Ecto neural progenitor cell (in vitro differentiated cells): ENCODE measurements at regions not wholly inside any gene's neighbourhood (a gene's known extent, or its start where the extent isn't known, plus 50 kb on each side); places are given as distances from the start of the nearest gene placed in this dataset.

Source experiments
- DNase-seq: peaks from one replicate; pipeline ENCODE4 v3.0.0-alpha.2; 2018; ENCODE audit warnings: low spot score

DNA sequence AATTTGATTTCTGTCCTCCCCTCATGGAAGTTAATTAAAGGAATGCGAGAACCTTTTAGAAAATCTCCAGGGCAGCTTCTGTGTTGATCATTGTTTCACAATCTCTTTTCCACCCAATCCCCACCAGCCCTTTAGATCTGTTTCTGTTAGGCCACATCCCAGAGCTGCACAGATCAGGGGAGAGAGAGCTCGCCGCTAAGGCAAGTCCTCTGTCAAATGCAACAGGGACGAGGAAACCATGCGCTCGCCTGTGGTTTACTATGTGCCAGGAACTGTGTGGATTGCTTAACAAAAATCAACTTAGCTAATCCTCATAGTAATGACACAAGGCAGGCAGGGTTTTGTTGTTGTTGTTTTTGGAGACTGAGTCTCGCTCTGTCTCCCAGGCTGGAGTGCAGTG is 115.4 kb downstream of the SALL1 start:
- DNase-seq: no peak

DNA sequence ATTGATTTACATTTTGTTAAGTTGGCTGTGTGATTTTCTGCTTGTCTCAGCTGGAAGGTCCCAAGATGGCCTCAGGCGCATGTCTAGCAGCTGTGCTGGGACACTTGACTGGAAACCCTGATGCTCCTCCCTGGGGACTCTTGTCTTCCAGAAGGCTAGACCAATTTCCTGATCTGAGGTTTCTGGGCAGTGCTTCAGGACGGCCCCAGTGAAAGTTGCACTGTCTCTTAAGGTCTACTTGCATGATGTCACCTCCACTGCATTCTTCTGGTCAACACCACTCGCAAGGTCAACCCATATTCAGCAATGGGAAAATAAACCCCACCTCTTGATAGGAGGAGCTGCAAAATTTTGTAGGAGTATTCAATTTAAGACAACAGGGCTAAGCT is 116.0 kb downstream of the SALL1 start:
- no peak for DNase-seq

DNA sequence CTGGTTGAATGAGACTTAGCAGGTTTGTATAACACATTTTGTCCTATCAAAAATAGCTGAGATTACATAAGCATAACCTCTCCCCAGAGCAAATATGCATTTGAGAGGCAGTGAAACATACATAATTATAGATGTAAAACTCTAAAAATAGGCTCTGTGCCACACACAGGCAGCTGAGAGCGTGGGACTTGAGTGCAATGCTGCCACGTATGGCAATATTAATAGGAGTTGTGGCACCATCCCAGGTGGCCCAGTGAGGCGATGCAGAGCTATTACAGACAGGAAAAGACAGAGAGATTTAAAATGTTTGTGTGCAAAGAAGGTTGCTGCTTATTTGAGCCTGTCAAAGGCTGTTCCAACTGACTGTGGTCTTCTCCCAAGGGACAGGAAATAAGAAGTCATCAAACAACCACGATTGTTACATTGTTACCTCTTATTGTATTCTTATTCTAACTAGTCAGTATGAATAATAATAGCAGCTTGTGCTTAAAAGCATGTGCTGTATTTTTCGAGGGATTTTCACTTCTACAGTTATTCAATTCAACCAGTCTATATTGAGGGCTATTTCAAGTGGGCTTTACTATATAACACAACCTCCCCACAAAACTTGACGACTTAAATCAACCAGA is 116.5 kb downstream of the SALL1 start:
- DNase-seq: no peak

DNA sequence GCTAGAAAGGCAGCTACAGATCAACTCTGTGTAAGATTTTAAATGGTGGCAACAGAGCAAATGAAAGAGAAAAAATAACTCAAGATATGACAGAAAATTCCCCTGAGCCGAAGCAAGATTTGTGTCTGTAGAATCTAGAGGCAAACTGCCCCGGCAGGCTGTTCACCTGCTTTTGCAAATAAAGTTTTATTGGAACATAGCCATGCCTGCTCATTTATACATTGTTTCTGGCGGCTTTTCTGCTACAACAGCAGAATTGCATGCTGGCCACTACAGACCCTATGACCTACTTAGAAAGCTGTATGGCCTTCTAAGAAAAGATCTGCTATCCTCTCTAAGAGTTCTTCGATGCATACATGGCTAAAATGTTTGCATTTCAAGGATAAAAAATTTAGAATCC is 119.5 kb downstream of the SALL1 start:
- DNase-seq: no peak

DNA sequence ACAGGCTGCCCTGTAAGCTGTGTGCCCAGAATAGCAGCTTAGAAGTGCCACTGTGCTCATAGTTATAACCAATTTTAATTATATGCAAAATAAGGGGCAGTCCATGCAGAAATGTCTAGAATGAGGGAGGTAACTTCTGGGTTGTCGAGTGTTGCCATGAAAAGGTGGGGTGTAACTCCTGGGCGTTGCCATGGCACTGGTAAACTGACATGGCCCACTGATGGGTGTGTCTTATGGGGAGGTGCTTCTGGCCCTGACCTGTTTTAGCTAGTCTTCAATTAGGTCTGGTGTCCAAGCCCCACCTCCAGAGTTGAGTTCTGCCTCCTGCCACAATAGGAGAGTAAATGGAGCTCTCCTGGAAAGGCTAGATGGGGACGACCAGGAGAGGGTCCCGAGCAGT is 120.6 kb downstream of the SALL1 start:
- DNase-seq: no peak

DNA sequence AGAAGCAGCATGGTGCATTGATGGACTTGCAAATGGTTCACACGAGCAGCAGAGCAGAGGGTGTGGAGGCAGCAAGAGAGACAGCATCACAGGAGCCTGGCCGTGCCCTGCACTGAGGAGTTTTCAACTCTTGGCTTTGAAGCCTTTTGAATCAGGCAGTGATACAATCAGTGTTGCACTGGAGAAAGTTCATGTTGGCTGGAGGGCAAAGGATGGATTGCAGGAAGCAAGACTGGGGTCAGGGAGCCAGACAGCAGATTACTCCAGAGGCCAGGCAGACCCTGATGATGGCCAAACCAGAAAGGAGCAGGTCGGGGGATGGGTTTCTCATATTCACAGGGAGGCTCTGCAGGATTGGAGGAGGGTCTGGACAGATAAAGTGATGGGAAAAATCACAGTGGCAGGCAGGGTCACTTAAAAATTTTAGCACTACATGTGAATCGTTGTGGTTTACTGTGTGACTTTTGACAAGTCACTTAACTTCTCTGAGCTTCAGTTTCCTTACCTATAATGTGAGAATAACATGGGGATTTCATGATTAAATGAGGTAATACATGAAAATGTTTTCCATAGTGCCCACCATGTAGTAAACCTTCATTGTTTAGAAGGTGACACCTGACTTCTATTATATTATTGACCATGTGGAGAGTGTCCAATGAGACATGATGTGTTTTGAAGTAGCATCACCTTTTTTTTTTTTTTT is 125.3 kb downstream of the SALL1 start:
- no peak for DNase-seq

GRCh38 chr16:51024703-51025102 is 126.4 kb downstream of the SALL1 start:
- no peak for DNase-seq

GRCh38 chr16:51022955-51023354 is 128.1 kb downstream of the SALL1 start:
- DNase-seq: no peak

- DNase-seq: no peak
Observed at GRCh38 chr16:51019617-51020016, 131.5 kb downstream of the SALL1 start.

DNA sequence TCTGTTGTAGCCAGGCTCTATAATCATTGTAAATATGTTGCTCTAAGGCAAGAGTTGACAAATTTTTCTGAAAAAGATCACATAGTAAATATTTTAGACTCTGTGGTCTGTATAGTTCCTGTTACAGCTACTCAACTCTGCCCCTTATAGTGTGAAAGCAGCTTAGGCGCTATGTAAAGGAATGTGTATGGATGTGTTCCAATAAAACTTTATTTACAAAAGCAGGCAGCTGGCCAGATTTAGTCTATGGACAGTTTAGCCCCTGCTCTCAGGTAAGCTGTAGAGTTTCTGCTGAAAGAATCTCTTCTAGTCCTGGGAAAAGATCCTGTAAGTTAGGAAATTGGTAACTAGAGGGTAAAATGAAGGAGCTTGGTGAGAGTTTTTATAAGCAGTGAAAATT is 133.1 kb downstream of the SALL1 start:
- no peak for DNase-seq

GRCh38 chr16:51012396-51012795 is 138.7 kb downstream of the SALL1 start:
- no peak for DNase-seq

- no peak for DNase-seq
Observed at GRCh38 chr16:51010817-51011216, 140.3 kb downstream of the SALL1 start.

DNA sequence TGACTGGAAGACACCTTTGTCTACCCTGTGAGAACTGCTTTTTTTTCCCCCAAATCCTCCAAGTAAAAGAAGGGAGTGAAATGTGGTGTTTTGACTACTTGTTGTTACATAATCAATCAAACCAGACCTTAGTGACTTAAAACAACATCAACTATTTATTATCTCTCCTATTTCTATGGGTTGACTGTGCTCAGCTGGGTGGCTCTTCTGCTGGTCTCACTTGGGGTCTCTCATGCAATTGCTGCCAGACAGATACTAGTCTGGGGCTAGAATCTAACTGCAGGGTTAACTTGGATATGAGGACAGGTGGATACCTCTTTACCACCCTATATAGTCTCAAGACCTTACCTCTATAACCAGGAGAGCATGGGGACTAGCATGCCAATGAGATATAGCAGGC is 141.3 kb downstream of the SALL1 start:
- DNase-seq: no peak

GRCh38 chr16:51009359-51009758 is 141.7 kb downstream of the SALL1 start:
- DNase-seq: no peak

DNA sequence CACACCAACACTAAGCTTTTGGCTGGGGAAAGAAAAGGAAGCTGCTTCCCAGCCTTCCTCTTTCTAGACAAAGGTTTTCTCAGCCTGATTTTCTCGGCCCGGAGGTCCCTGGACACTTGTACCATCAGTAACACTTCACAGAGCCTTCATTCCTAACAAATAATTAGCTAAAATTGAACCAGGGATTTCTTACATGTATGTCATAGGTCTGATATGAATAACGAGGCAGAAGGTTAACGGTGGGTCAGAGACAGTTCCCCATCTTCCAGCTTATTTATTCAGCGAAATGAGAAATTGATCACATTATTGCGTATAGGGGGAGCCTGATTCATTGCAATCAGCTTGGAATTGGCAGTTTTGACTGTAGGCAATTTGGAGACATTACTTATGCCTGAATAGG is 142.5 kb downstream of the SALL1 start:
- no peak for DNase-seq

DNA sequence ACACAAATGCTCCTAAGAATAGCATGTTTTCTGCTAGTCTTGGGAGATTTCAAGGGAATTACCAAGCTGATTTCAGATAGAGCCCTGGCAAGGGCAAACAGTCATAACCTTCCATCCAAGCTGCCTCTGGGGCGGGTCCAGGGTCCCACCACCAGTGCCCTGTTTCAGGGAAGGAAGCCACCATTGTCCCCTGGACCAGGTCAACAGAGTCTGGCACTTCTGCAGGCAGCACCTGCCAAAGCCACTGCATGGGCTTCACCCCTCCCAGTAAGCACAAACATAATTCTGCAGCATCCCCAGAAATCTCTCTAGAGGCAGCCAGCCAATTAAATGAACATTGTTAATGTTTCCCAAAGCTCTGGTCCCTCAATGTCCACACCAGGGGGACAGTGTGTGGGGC is 143.0 kb downstream of the SALL1 start:
- no peak for DNase-seq

DNA sequence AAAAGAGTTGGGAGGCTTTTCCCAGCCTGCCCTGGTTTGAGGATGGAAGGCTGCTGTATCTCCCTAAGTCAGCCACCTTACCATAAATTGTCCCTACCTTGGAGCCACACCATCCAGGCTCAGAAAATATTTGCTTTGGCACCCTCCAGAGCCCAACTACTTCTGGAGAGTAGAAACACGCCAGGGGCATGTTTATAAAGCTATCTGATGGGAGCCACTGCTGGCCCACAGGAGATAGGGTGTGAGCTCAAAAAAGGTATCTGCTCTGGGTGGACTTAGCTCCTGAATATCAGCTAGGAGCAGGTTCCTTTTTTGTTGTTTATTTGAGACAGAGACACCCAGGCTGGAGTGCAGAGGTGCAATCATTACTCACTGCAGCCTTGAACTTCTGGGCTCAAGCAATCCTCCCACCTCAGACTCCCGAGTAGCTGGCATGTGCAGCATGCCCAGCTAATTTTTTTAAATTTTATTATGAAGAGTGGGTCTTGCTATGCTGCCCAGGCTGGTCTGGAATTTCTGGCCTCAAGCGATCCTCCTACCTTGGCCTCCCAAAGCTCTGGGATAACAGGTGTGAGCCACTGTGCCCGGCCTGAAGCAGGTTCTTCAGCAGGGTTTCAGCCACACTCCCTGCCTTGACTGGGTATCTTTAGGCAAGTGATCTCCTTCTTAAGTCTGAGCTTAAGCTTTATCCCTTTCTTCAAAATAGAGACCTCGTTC is 147.1 kb downstream of the SALL1 start:
- no peak for DNase-seq

GRCh38 chr16:51002881-51003490 is 148.1 kb downstream of the SALL1 start:
- DNase-seq: no peak

GRCh38 chr16:50999181-50999580 is 151.9 kb downstream of the SALL1 start:
- DNase-seq: no peak

DNA sequence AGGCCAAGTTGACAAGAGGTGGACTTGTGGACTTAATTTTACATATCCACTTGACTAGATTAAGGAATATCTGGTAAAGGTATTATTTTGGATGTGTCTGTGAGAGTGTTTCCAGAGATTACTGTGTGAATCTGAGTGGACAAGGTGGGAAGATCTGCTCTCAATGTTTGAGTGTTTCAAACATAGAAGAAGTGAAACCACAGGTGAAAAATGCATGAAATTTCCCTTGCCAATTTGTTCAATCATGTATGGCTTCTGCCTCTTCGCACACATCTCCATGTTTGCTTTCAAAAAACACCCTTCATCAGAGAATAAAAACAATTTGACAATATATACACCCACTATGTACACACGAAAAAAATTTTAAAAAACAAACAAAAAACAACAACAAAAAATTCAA is 152.7 kb downstream of the SALL1 start:
- DNase-seq: no peak

DNA sequence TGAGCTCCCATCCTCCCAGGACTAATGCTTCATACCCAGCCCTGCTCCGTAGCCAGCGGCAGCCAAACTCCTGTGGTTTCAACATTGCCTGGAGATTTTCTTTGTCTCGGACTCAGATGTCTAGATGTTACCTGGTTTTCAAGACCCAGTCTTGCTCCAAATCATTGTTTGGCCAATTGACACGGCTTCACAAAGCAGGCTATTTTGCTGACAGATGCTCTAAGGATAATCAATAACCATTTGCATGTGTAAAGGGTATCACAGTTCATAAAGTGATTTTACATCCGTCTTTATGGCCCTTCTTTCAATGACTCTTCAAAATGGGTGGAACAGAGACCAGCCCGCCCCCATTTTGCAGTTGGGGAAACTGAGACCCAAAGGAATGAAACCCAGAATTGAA is 153.4 kb downstream of the SALL1 start:
- DNase-seq: no peak

GRCh38 chr16:50996830-50997186 is 154.3 kb downstream of the SALL1 start:
- no peak for DNase-seq

DNA sequence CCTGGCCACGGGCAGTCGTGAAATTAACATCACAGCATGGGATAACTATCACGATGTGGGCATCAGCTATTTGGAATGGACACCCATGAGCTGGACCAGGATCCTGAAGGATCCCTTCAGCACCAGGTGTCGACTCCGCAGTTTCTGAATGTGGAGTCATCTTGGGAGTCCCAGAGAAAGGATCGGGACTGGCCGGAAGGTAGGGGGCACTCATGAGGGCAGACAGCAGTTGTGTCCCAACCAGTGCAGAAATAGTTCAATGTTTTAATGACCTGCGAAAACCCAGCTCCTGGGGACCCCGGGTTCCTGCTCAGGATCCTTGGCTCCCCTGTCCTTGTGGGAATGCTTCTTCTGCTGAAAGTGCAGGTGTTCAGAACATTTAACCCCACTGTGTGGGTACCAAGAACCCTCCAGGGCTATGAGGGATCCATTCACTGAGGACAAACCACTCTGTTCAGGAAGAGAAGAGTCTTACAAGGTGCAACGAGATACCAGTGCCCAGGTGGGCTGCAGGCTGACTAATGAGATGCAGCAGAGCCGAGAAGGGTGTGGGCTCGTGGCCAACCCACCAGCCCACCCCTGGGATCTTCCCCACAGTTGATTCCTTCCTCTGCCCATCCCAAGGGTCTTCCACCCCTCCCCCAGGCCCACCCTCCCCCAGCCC is 154.8 kb downstream of the SALL1 start:
- DNase-seq: no peak
